ENCODE measurements at regions not wholly inside any gene's neighbourhood (a gene's known extent, or its start where the extent isn't known, plus 50 kb on each side); places are given as distances from the start of the nearest gene placed in this dataset.

GRCh38 chr6:66948106-66948505, 1241.1 kb upstream of the EYS start:
- DNase-seq (ENCODE audit: low read depth, low spot score): peak; percentile 17
- no peak overlapping the region for H3K4me3 ChIP-seq (ENCODE audit: low read depth, low read length)
- TF ChIP-seq CTCF (IDR thresholded peaks at IDR 0.05; ENCODE audit: low read depth, low read length): no peak
- in situ Hi-C loops (cut with HindIII; ENCODE audit: low sequenced_read_pairs): no loop called here

GRCh38 chr6:66940003-66940402, 1233.0 kb upstream of the EYS start:
- in situ Hi-C loops (cut with HindIII; ENCODE audit: low sequenced_read_pairs): no loop called here
- no peak overlapping the region for H3K4me3 ChIP-seq (ENCODE audit: low read depth, low read length)
- TF ChIP-seq CTCF (IDR thresholded peaks at IDR 0.05; ENCODE audit: low read depth, low read length): no peak
- no peak for DNase-seq (ENCODE audit: low read depth, low spot score)

GRCh38 chr6:66937180-66937579, 1230.2 kb upstream of the EYS start:
- TF ChIP-seq CTCF (IDR thresholded peaks at IDR 0.05; ENCODE audit: low read depth, low read length): no peak
- no peak for DNase-seq (ENCODE audit: low read depth, low spot score)
- H3K4me3 ChIP-seq (ENCODE audit: low read depth, low read length): no peak overlapping the region
- in situ Hi-C loops (cut with HindIII; ENCODE audit: low sequenced_read_pairs): no loop called here

- no peak for TF ChIP-seq CTCF (IDR thresholded peaks at IDR 0.05; ENCODE audit: low read depth, low read length)
- in situ Hi-C loops (cut with HindIII; ENCODE audit: low sequenced_read_pairs): no loop called here
- H3K4me3 ChIP-seq (ENCODE audit: low read depth, low read length): no peak overlapping the region
- DNase-seq (ENCODE audit: low read depth, low spot score): no peak
Measured at GRCh38 chr6:66935612-66936011, 1228.6 kb upstream of the EYS start.

- in situ Hi-C loops (cut with HindIII; ENCODE audit: low sequenced_read_pairs): no loop called here
- DNase-seq (ENCODE audit: low read depth, low spot score): no peak
- TF ChIP-seq CTCF (IDR thresholded peaks at IDR 0.05; ENCODE audit: low read depth, low read length): no peak
- no peak overlapping the region for H3K4me3 ChIP-seq (ENCODE audit: low read depth, low read length)
Measured at GRCh38 chr6:66931787-66932186, 1224.8 kb upstream of the EYS start.

- in situ Hi-C loops (cut with HindIII; ENCODE audit: low sequenced_read_pairs): no loop called here
- peak; percentile 47 for DNase-seq (ENCODE audit: low read depth, low spot score)
- no peak overlapping the region for H3K4me3 ChIP-seq (ENCODE audit: low read depth, low read length)
- no peak for TF ChIP-seq CTCF (IDR thresholded peaks at IDR 0.05; ENCODE audit: low read depth, low read length)
Measured at GRCh38 chr6:66930559-66931290, 1223.7 kb upstream of the EYS start.

All from astrocyte of the spinal cord (primary cell).